ENCODE measurements at regions not wholly inside any gene's neighbourhood (a gene's known extent, or its start where the extent isn't known, plus 50 kb on each side); places are given as distances from the start of the nearest gene placed in this dataset.

- TF ChIP-seq CTCF (IDR thresholded peaks at IDR 0.05; ENCODE audit: low read depth, low read length, poor library complexity, severe bottlenecking) (no peak), EZH2phosphoT487 (IDR thresholded peaks at IDR 0.05; ENCODE audit: borderline replicate concordance, low read length) (no peak)
Observed at GRCh38 chr6:98044791-98045470, 761.9 kb upstream of the MMS22L start.
